HG02610 (cell line): ENCODE measurements at regions not wholly inside any gene's neighbourhood (a gene's known extent, or its start where the extent isn't known, plus 50 kb on each side); places are given as distances from the start of the nearest gene placed in this dataset.

Source experiments
- ATAC-seq: cut with Tn5 transposase; IDR thresholded peaks from one replicate; pipeline ENCODE4 v1.9.1; 2021; ENCODE audit warnings: mild to moderate bottlenecking, moderate library complexity; ENCODE audit not compliant: unreplicated experiment

DNA sequence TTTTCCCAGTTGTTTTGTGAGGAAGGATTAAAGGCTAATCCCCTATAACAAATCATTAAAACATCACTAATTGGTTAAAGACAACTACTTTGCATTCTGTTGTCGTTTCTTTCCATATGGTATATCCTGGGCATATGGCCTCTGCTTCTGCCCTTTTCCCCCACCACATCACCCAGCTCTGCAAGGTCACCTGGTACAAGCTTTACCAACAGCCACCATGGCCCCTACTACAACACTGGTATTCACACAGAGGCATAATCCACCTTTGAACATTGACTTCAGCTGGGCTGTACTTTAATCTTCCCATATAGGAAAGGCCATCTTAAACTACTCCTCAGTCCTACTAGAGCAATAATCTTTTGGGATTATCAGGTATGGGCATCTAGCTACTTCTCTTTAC is 866.1 kb downstream of the TLE4 start:
- ATAC-seq, result no peak

- ATAC-seq, result no peak
These were observed 865.4 kb downstream of the TLE4 start for GRCh38 chr9:80437091-80437640.

DNA sequence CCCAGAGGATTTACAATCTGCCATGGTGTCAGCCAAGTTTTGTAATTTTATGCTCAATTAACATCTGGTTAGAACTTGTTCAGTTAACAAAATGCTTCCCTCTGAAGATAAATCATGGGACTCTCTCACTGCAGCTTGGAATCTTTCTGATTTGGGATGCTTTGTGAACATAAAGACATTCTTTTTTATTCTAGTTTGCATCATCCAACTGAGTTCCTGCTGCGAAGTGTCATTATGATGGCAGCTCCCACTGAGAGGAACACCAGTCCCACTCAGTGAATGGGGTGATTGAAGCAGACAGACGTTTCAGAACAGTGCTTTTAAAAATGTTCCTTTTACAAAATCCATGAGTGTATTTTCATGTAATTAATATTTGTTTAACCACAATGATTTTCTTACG is 863.8 kb downstream of the TLE4 start:
- no peak for ATAC-seq

- ATAC-seq, result no peak
These were observed 855.2 kb downstream of the TLE4 start for GRCh38 chr9:80426992-80427391.

GRCh38 chr9:80417211-80417773 is 845.5 kb downstream of the TLE4 start:
- no peak for ATAC-seq

- no peak for ATAC-seq
These were observed 838.3 kb downstream of the TLE4 start for GRCh38 chr9:80410106-80410505.

GRCh38 chr9:80407220-80407619 is 835.5 kb downstream of the TLE4 start:
- no peak for ATAC-seq

GRCh38 chr9:80401243-80401642 is 829.5 kb downstream of the TLE4 start:
- no peak for ATAC-seq

DNA sequence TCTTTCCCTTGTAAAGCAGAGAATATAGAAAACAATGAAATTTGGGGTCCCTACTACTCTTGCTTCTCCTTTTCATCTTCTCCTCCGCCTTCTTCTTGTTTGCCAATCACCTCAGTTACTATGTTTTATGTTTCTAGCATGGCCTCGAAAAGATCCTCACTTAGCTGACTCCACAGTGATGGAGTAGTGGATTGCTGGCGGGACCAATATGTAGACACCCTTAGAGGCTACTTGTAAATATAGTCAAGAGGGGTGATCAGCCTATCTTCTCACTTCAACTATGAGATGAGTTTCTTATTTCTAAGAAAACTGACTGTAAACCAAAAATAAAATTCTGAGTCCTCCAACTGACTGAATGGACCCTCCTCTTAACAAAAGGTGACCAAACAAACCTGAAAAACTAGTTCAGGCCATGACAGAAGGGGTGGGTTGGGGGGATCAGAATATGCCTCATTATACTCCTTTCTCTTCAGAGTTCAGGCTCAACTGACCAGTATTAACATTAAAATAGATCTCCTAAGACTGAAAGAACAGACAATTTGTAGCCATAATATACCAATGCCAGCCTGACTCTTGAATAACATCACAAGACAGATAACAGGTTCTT is 829.0 kb downstream of the TLE4 start:
- no peak for ATAC-seq

- ATAC-seq, result no peak
These were observed 827.8 kb downstream of the TLE4 start for GRCh38 chr9:80399606-80400005.

DNA sequence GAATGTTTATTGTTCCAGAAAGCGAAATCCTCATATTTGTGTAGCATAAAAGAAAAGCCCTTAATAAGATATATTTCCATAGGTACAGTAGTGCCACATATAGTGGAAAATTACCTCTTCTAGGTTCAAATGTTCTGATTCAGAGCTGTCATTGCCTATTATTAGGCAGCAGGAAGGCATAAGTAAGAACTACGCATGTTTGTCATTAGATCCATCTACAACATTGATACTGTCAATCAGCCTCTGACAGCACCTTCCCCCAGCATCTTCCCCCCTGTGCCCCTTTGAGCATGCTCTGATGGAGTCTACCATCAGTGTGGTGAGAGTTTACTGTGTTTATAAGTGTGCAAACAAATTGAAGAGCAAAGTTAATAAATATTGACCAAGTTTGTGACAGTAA is 816.1 kb downstream of the TLE4 start:
- no peak for ATAC-seq

DNA sequence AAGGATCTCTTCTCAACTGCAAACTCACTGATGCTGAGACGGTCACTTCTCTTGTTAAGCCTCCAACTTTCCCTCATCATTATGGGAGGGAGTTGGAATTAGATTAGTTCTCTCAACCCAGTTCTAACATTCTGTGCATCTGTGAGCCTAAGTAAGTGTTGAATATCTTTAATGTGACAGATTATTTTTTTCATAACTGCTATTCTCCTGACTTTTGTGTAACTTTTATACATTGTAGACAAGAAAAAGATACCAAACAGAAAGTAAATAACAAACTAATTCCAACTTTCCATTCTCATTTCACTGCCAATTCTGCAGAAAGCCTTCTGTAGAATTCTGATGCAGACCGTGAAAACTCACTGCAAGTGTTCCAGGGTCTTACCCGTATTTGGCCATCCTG is 813.5 kb downstream of the TLE4 start:
- ATAC-seq, result no peak

DNA sequence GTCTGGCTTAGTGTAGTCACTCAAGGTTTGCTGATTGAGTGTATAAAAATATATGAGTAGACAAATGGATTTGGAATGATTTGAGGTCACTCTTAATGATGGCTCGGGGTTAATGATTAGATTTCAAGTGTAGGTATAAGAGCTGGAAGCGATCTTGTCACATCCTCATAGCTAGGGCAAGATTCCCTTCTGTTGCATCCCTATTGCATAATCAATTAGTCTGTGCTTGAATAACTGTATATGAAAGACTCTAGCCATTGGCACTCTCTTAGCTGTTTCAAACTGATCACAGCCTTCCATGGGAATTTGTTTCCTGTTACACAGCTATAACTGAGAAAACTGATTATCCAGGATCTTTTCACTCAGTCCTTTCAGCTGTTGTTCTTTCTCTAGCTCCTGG is 811.6 kb downstream of the TLE4 start:
- ATAC-seq, result no peak

DNA sequence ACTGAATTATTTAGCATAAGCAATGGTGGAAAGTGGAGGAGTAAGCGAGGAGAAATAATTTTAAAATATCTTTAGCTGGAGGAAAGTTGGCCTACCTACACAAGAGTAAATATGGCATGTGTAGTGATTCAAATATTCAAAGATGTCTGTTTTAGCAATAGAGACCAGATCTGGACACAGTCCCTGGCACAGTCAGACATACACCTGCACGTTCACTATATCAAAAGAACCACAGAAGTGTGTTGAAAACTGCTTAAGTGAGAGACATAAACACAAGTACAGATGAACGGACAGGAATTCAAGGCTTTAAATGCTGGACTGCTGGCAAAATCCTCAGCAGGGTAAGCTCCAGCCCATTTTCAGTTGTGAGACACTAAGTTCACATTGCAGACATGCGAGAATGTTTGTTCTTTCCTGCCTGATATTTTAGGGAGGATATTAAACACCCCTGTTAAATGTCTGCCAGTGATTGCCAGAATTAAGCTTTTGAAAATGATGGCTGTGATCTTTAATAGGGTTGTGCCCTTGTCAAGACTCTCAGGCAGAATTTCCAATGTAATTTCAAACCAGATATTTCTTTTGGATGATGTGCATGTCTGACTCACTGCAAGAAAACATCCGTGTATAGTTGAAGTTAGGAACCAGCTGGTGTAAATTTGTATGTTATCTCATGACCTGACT is 810.6 kb downstream of the TLE4 start:
- no peak for ATAC-seq

GRCh38 chr9:80380301-80380700 is 808.5 kb downstream of the TLE4 start:
- ATAC-seq, result no peak

DNA sequence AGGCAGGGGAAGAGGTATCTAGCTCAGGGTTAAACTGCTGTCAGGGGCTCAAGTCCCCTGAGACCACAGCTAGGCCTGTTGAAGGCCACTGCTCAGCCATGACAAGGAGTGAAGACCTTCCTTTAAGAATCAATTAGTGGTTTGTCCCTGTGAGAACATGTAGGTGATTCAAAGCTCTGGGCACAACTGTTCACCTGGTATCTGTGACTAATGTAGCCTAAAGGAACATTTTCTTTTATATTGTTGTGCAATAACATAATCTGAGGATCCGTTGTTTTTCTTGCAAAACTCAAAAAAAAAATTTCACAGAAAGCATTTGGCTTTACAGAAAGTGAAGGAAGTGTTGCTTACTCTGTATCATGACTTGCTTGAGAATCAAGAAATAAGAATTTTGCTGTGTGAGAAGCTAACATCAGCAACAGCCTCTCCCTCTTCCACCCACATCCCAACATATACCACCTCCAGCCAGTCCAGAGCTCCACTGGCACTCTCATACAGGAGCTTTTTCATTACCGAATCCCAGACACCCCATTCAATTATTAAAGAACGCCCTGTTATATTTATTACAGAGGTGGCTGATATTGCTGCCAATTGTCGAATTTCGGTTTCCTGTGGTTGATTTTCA is 807.0 kb downstream of the TLE4 start:
- no peak for ATAC-seq

DNA sequence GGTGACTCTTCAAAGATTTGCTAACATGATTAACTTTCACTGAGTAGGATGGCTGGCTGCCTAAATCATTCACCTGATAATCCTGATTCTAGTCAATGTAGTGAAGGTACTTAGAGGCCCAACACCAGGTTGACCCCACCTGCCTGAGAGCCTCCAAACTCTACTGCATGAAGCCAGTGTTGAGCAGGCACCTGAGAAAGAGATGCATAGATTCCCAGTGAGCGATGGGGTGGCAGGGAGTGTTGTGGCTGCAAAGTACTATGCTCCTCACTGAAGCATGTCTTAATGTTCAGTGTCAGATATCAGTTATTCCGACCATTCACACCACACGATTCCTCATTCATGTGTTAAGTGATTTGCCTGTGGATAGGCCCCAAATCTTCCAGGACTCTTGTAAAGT is 804.4 kb downstream of the TLE4 start:
- no peak for ATAC-seq

DNA sequence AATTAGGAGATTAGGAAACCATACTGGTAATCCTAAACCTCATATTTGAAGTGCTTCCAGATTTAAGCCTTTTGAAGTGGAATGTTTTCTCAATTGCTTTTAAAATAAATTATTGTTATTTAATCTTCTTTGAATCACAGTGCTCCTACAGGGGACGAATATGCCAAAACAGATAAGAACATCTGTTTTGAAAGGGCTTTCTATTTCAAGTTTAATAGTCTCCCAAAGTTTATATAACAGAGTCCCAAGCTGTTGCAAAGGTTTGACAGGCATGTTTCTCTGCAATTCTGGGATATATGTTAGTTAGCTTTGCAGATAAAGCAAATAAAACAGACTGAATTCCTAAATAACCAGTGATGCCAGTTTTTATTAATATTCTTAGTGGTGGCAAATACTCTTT is 803.7 kb downstream of the TLE4 start:
- no peak for ATAC-seq

DNA sequence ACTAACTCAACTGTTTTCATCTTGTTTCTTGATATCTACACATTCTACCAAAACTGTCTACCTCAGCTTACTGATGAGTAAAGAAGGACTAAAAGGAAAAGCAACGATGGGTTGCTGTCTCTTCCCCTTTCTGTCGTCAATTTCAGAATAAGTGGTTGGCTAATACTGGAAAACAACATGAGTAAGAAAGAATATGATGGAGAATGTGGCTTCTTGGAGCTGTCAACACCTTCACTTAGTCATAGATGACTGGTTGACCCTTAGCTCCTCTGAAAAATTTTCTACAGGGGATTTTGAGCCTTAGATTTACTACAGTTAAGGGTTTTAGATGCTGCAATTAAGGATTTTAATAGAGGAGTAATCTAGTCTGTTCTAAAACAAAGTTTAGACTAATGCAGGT is 797.9 kb downstream of the TLE4 start:
- ATAC-seq, result no peak

DNA sequence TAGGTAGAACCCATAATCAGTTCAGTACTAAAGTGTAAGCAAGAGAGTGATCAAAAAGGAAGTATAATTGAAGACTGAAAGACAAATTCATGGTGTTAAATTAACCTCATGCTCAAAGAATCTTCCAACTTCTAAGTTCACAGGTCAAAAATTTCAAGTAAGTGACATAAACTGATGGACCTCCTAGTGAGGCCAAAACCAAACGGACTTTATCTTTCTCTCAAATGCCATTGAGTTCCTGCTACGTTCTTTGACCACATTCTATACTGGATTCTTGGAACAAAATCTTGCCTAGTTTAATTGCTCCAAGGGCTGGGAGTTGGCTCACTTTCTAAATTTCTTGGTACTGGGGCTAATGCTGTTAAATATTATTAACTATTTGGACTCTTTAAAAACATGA is 794.9 kb downstream of the TLE4 start:
- no peak for ATAC-seq

DNA sequence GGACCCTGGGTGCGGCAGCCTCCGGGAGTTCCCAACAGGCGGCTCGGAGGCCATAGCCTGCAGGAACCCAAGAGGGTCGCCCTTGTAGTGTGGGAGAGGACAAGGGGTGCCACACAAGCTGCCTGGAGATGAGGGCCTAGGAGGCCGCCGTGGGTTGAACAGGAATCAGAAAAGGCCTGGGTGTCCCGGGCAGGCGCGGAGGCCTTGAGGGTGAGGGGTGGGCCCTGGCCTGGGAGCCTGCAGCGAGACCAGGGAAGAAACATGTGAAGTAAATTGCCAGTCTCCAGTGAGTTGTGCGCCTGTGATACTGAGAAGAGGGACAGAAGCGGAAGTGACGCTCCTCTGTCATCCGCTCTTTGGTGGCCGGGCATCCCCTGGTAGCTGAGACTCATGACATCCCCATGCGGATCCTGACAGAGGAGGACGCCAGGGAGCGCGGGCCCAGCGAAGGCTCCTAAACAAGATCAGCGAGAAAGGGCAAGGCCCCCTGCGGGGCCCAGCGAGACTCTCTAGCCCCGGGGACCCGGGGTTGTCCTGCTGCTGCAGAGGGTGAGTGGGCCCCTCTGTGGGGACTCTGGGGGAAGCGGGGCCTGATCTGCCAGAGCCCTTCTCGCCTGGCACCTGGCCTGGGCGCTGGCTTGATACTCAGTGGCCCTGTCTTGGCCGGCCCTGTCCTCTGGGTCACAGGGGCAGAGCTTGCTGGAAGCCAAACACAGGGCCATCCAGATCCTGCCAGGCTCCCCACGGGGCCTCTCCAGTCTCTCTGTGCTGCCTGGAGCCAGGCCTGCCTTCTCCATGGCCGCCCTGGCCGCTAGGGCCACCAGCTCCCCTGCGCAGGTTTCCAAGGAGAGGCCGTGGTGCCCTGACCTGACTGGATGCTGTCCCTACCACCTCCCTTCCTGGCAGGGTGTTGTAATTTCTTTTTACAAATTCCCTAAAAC is 788.4 kb downstream of the TLE4 start:
- ATAC-seq, result no peak
